Naive thymus-derived CD4-positive, alpha-beta T cell (primary cell): ENCODE measurements at regions not wholly inside any gene's neighbourhood (a gene's known extent, or its start where the extent isn't known, plus 50 kb on each side); places are given as distances from the start of the nearest gene placed in this dataset.
"Not testable (repeated sequence)": the region's sequence is repeated elsewhere in the genome, so short reads cannot be mapped to it uniquely, and the experiment has no call there.

ENCODE experiments used
- ATAC-seq: fragments of 150-1000 bp; cut with Tn5 transposase; 2 replicates; pipeline ENCODE4 v1.10.0; 2021; ENCODE audit warnings: mild to moderate bottlenecking, moderate library complexity
- CTCF ChIA-PET: fragments of 350-600 bp; sonication (Branson Sonifier 250); formaldehyde crosslinking; loops from one replicate; lab custom pipeline; 2021; ENCODE audit warnings: antibody characterized with exemption; lab: Charles Lee
- POLR2A ChIA-PET: fragments of 350-600 bp; sonication (Branson Sonifier 250); formaldehyde crosslinking; loops from one replicate; lab custom pipeline; 2021; ENCODE audit warnings: antibody characterized with exemption, inconsistent platforms; lab: Charles Lee
- DNase-seq, 9 donors: peaks; one replicate each; pipeline versions ENCODE4 v3.0.0 to v3.0.0-alpha.2; 2020 to 2022; ENCODE audit warnings: mixed read lengths in 1 of 9
- H3K27ac ChIP-seq: one replicate; pipeline ENCODE4 v1.7.0; 2013; ENCODE audit warnings: mild to moderate bottlenecking, low read depth, low read length, moderate library complexity
- H3K27me3 ChIP-seq, 2 donors: one replicate each; pipeline ENCODE4 v1.7.0; 2013; ENCODE audit warnings: low read length in 2 of 2, mild to moderate bottlenecking in 2 of 2, moderate library complexity in 2 of 2; ENCODE audit not compliant: control insufficient read depth in 2 of 2, insufficient read depth in 2 of 2
- H3K36me3 ChIP-seq, 3 experiments: 1 replicate in 2 of 3; 2 replicates in 1 of 3; pipeline ENCODE4 v1.7.0; 2013; ENCODE audit warnings: low read length in 3 of 3, mild to moderate bottlenecking in 3 of 3, moderate library complexity in 1 of 3; ENCODE audit not compliant: insufficient read depth in 3 of 3, control insufficient read depth in 2 of 3
- H3K4me1 ChIP-seq, 2 donors: one replicate each; pipeline ENCODE4 v1.7.0; 2013; ENCODE audit warnings: low read length in 2 of 2, mild to moderate bottlenecking in 2 of 2, moderate library complexity in 1 of 2; ENCODE audit not compliant: control insufficient read depth in 2 of 2, insufficient read depth in 2 of 2
- H3K4me3 ChIP-seq: 2 replicates; pipeline ENCODE4 v1.7.0; 2013; ENCODE audit warnings: mild to moderate bottlenecking, low read length
- H3K9me3 ChIP-seq, 3 experiments: 1 replicate in 2 of 3; 2 replicates in 1 of 3; pipeline ENCODE4 v1.7.0; 2013; ENCODE audit warnings: low read length in 3 of 3; ENCODE audit not compliant: control insufficient read depth in 2 of 3
- H3K27ac Mint-ChIP-seq, 9 donors: one replicate each; pipeline ENCODE4 v1.8.0; 2020 to 2022; ENCODE audit warnings: mixed read lengths in 9 of 9, mild to moderate bottlenecking in 8 of 9, moderate library complexity in 5 of 9, inconsistent platforms in 2 of 9
- H3K27me3 Mint-ChIP-seq, 5 donors: one replicate each; pipeline ENCODE4 v1.8.0; 2021 to 2022; ENCODE audit warnings: mixed read lengths in 5 of 5, mild to moderate bottlenecking in 1 of 5
- H3K36me3 Mint-ChIP-seq, 5 donors: one replicate each; pipeline ENCODE4 v1.8.0; 2020 to 2022; ENCODE audit warnings: mixed read lengths in 5 of 5, mild to moderate bottlenecking in 3 of 5, inconsistent platforms in 1 of 5
- H3K4me1 Mint-ChIP-seq, 7 donors: one replicate each; pipeline ENCODE4 v1.8.0; 2020 to 2022; ENCODE audit warnings: mixed read lengths in 7 of 7, mild to moderate bottlenecking in 3 of 7, inconsistent platforms in 1 of 7
- H3K4me3 Mint-ChIP-seq, 10 donors: one replicate each; pipeline ENCODE4 v1.8.0; 2020 to 2022; ENCODE audit warnings: mild to moderate bottlenecking in 10 of 10, mixed read lengths in 10 of 10, moderate library complexity in 6 of 10, inconsistent platforms in 2 of 10
- H3K9me3 Mint-ChIP-seq, 11 donors: one replicate each; pipeline ENCODE4 v1.8.0; 2020 to 2022; ENCODE audit warnings: mixed read lengths in 11 of 11, mild to moderate bottlenecking in 4 of 11, inconsistent platforms in 1 of 11, moderate library complexity in 1 of 11
- intact Hi-C, 2 donors: fragments of 100-400 bp; cut with micrococcal nuclease; formaldehyde crosslinking; loops; one replicate each; pipeline ENCODE4 v1.15.1; 2023

DNA sequence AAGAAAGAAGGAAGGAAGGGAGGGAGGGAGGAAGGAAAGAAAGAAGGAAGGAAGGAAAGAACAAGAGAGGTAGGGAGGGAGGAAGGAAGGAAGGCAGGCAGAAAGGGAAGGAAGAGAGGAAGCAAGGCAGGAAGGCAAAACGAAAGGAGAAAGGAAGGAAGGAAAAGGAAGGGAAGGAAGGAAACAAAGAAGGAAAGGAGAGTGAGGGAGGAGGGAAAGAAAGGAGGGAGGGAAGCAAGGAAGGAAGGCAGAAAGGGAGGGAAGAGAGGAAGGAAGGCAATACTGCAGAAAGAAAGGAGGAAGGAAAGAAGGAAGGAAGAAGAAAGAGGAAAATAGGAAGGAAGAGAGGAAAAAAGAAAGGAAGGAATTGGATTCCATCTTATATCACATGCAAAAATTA, 1303.1 kb upstream of the TMEM132C start:
- Histone ChIP-seq H3K4me1 (no peaks in the 10 kb centered on the region), H3K9me3 (no peaks in the 10 kb centered on the region), H3K36me3 (no peaks in the 10 kb centered on the region), H3K4me3 (no peak overlapping the region), H3K27me3 (no peaks in the 10 kb centered on the region), H3K27ac (no peak overlapping the region)
- ChIA-PET POLR2A (no interaction called here), CTCF (no interaction called here)
- Mint-ChIP-seq H3K36me3 (no peaks in the 10 kb centered on the region), H3K27ac (no peak overlapping the region), H3K9me3 (peaks cover 0 to 4% (median 0%) of the 10 kb centered on the region in 11 donors), H3K27me3 (peaks cover 0 to 8% (median 6%) of the 10 kb centered on the region in 5 donors), H3K4me1 (no peaks in the 10 kb centered on the region), H3K4me3 (no peak overlapping the region)
- intact Hi-C loops: no loop called here
- ATAC-seq (no peak), DNase-seq (no peak)

- H3K27ac ChIP-seq: no peak overlapping the region
- no peak overlapping the region for H3K4me3 ChIP-seq
- H3K4me1 Mint-ChIP-seq: no peaks in the 10 kb centered on the region
- H3K9me3 Mint-ChIP-seq: peaks cover 0 to 4% (median 1%) of the 10 kb centered on the region in 11 donors
- H3K9me3 ChIP-seq: no peaks in the 10 kb centered on the region
- intact Hi-C loops: no loop called here
- H3K27me3 ChIP-seq: no peaks in the 10 kb centered on the region
- DNase-seq (no peak), ATAC-seq (no peak)
- no peaks in the 10 kb centered on the region for H3K36me3 ChIP-seq
- H3K27ac Mint-ChIP-seq: no peak overlapping the region
- H3K4me3 Mint-ChIP-seq: no peak overlapping the region
- H3K36me3 Mint-ChIP-seq: no peaks in the 10 kb centered on the region
- ChIA-PET POLR2A (no interaction called here), CTCF (no interaction called here)
- H3K27me3 Mint-ChIP-seq: peaks cover 0 to 14% (median 0%) of the 10 kb centered on the region in 5 donors
- H3K4me1 ChIP-seq: no peaks in the 10 kb centered on the region
These were observed 1300.5 kb upstream of the TMEM132C start for GRCh38 chr12:126966498-126966897.

- H3K27ac ChIP-seq: no peak overlapping the region
- H3K9me3 ChIP-seq: no peaks in the 10 kb centered on the region
- Mint-ChIP-seq H3K9me3 (peaks cover 0 to 4% (median 1%) of the 10 kb centered on the region in 11 donors), H3K4me3 (no peak overlapping the region), H3K27me3 (peaks cover 0 to 20% (median 0%) of the 10 kb centered on the region in 5 donors), H3K27ac (no peak overlapping the region), H3K36me3 (no peaks in the 10 kb centered on the region), H3K4me1 (no peaks in the 10 kb centered on the region)
- no peak overlapping the region for H3K4me3 ChIP-seq
- no peaks in the 10 kb centered on the region for H3K4me1 ChIP-seq
- no peaks in the 10 kb centered on the region for H3K36me3 ChIP-seq
- POLR2A ChIA-PET: no interaction called here
- intact Hi-C loops: no loop called here
- no peaks in the 10 kb centered on the region for H3K27me3 ChIP-seq
- ATAC-seq (no peak), DNase-seq (no peak)
- CTCF ChIA-PET: no interaction called here
These were observed 1299.8 kb upstream of the TMEM132C start for GRCh38 chr12:126967152-126967551.

- Mint-ChIP-seq H3K9me3 (peaks cover 0 to 5% (median 0%) of the 10 kb centered on the region in 11 donors), H3K27ac (no peak overlapping the region), H3K4me3 (no peak overlapping the region), H3K27me3 (peaks cover 0 to 26% (median 0%) of the 10 kb centered on the region in 5 donors), H3K36me3 (no peaks in the 10 kb centered on the region), H3K4me1 (no peaks in the 10 kb centered on the region)
- no peak for DNase-seq
- no peak overlapping the region for H3K4me3 ChIP-seq
- H3K36me3 ChIP-seq: no peaks in the 10 kb centered on the region
- CTCF ChIA-PET: no interaction called here
- H3K9me3 ChIP-seq: no peaks in the 10 kb centered on the region
- ATAC-seq: no peak
- POLR2A ChIA-PET: no interaction called here
- no peaks in the 10 kb centered on the region for H3K4me1 ChIP-seq
- no peaks in the 10 kb centered on the region for H3K27me3 ChIP-seq
- intact Hi-C loops: no loop called here
- no peak overlapping the region for H3K27ac ChIP-seq
These were observed 1292.2 kb upstream of the TMEM132C start for GRCh38 chr12:126974779-126975178.

DNA sequence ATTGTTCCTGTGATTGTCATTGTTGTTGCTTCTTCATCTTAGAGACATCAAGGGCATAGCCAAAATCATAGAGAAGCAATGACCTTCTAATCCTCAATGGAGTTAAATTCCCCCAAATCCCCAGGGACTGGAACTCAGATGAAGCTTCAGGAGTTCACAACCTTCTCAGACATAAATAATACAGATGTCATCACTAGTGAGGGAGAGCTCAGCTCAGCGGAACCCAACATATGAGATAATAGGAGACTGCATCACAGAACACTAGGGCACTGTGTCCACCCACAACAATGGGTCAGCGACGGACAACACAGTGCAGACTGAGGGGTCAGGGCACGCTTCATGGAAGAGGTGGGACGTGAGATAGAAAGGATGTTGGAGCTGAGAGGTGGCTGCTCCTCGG, 1290.4 kb upstream of the TMEM132C start:
- H3K4me1 ChIP-seq: no peaks in the 10 kb centered on the region
- ATAC-seq (no peak), DNase-seq (no peak)
- H3K9me3 ChIP-seq: no peaks in the 10 kb centered on the region
- no peak overlapping the region for H3K27ac ChIP-seq
- ChIA-PET POLR2A (no interaction called here), CTCF (no interaction called here)
- H3K36me3 ChIP-seq: no peaks in the 10 kb centered on the region
- no peaks in the 10 kb centered on the region for H3K27me3 ChIP-seq
- intact Hi-C loops: no loop called here
- H3K4me1 Mint-ChIP-seq: no peaks in the 10 kb centered on the region
- no peak overlapping the region for H3K4me3 ChIP-seq
- H3K36me3 Mint-ChIP-seq: no peaks in the 10 kb centered on the region
- no peak overlapping the region for H3K27ac Mint-ChIP-seq
- no peak overlapping the region for H3K4me3 Mint-ChIP-seq
- peaks cover 0 to 7% (median 0%) of the 10 kb centered on the region in 11 donors for H3K9me3 Mint-ChIP-seq
- H3K27me3 Mint-ChIP-seq: peaks cover 0 to 24% (median 0%) of the 10 kb centered on the region in 5 donors

GRCh38 chr12:126979564-126979963, 1287.4 kb upstream of the TMEM132C start:
- H3K36me3 ChIP-seq, H3K36me3 Mint-ChIP-seq, intact Hi-C loops, H3K9me3 ChIP-seq, DNase-seq, CTCF ChIA-PET, H3K4me3 Mint-ChIP-seq, H3K27ac Mint-ChIP-seq, POLR2A ChIA-PET, H3K27ac ChIP-seq, H3K4me1 ChIP-seq, ATAC-seq, H3K4me1 Mint-ChIP-seq, H3K4me3 ChIP-seq, H3K27me3 ChIP-seq: not testable (repeated sequence)
- Mint-ChIP-seq H3K9me3 (peaks cover 0 to 16% (median 9%) of the 10 kb centered on the region in 11 donors), H3K27me3 (peaks cover 0 to 13% (median 0%) of the 10 kb centered on the region in 5 donors)

GRCh38 chr12:126982707-126983106, 1284.3 kb upstream of the TMEM132C start:
- H3K4me1 Mint-ChIP-seq: no peaks in the 10 kb centered on the region
- Histone ChIP-seq H3K4me1 (no peaks in the 10 kb centered on the region), H3K9me3 (no peaks in the 10 kb centered on the region), H3K27ac (no peak overlapping the region), H3K4me3 (no peak overlapping the region), H3K36me3 (no peaks in the 10 kb centered on the region), H3K27me3 (no peaks in the 10 kb centered on the region)
- H3K4me3 Mint-ChIP-seq: no peak overlapping the region
- DNase-seq (no peak), ATAC-seq (no peak)
- H3K27ac Mint-ChIP-seq: no peak overlapping the region
- ChIA-PET CTCF (interaction anchor here (0.6 kb wide), 1 partner anchor 53 kb away, joined by 6 read pairs; no protein-coding TSS in a partner anchor), POLR2A (no interaction called here)
- H3K27me3 Mint-ChIP-seq: peaks cover 0 to 4% (median 0%) of the 10 kb centered on the region in 5 donors
- H3K36me3 Mint-ChIP-seq: no peaks in the 10 kb centered on the region
- peaks cover 2 to 29% (median 11%) of the 10 kb centered on the region in 11 donors for H3K9me3 Mint-ChIP-seq
- intact Hi-C loops: no loop called here
